ENCODE measurements at regions not wholly inside any gene's neighbourhood (a gene's known extent, or its start where the extent isn't known, plus 50 kb on each side); places are given as distances from the start of the nearest gene placed in this dataset.
A peak's percentile ranks its signal among the peaks of the same experiment; 100 is the strongest.

GRCh38 chr7:35477609-35478008 is 217.3 kb downstream of the HERPUD2 start:
- H3K27me3 ChIP-seq (ENCODE audit: control insufficient read depth in 2 of 2, insufficient read depth in 1 of 2, low read length in 1 of 2) = no peaks in the 10 kb centered on the region
- no peak for DNase-seq (ENCODE audit: low read depth in 6 of 9, low spot score in 9 of 9)
- H3K4me3 ChIP-seq (ENCODE audit: low read length in 2 of 2) = no peak overlapping the region
- H3K4me1 ChIP-seq (ENCODE audit: control insufficient read depth in 2 of 2, insufficient read depth in 2 of 2, low read length in 2 of 2) = no peaks in the 10 kb centered on the region
- H3K36me3 ChIP-seq (ENCODE audit: control insufficient read depth in 2 of 2, insufficient read depth in 2 of 2, low read length in 1 of 2) = no peaks in the 10 kb centered on the region
- no peak overlapping the region for H3K27ac ChIP-seq (ENCODE audit: low read depth in 1 of 2, low read length in 1 of 2)
- no peaks in the 10 kb centered on the region for H3K9me3 ChIP-seq (ENCODE audit: control insufficient read depth in 2 of 2, insufficient read depth in 1 of 2, low read length in 1 of 2)
- WGBS = 69% methylated on average over 6 of the region's 6 CpGs

- Histone ChIP-seq H3K4me3 (ENCODE audit: low read length in 2 of 2) (no peak overlapping the region), H3K4me1 (ENCODE audit: control insufficient read depth in 2 of 2, insufficient read depth in 2 of 2, low read length in 2 of 2) (no peaks in the 10 kb centered on the region), H3K9me3 (ENCODE audit: control insufficient read depth in 2 of 2, insufficient read depth in 1 of 2, low read length in 1 of 2) (no peaks in the 10 kb centered on the region), H3K27ac (ENCODE audit: low read depth in 1 of 2, low read length in 1 of 2) (no peak overlapping the region), H3K27me3 (ENCODE audit: control insufficient read depth in 2 of 2, insufficient read depth in 1 of 2, low read length in 1 of 2) (no peaks in the 10 kb centered on the region), H3K36me3 (ENCODE audit: control insufficient read depth in 2 of 2, insufficient read depth in 2 of 2, low read length in 1 of 2) (no peaks in the 10 kb centered on the region)
- DNase-seq (ENCODE audit: low read depth in 6 of 9, low spot score in 9 of 9) = no peak
- 90% methylated on average over 1 of the region's 1 CpG for WGBS
These were observed 220.2 kb upstream of the TBX20 start for GRCh38 chr7:35474100-35474499.

DNA sequence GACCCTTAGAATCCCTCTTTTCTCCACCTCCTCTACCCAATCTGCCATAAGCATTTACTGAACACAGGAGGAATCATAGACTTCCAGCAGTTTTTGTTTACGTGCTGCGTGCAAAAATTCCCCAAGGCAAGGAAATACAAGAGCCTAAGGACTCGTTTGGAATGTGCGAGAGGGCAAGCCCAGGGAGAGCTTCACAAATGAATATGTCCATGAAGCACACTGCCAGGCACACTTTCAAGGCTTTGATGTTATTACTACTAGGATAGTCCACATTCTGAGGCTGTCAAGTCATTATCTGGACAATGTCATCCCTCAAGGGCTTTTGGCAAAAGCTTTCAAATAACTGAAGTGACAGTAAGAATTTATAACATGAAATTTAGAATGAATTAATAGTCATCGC is 214.7 kb upstream of the TBX20 start:
- DNase-seq (ENCODE audit: low read depth in 6 of 9, low spot score in 9 of 9) = no peak
- Histone ChIP-seq H3K9me3 (ENCODE audit: control insufficient read depth in 2 of 2, insufficient read depth in 1 of 2, low read length in 1 of 2) (no peaks in the 10 kb centered on the region), H3K4me3 (ENCODE audit: low read length in 2 of 2) (no peak overlapping the region), H3K4me1 (ENCODE audit: control insufficient read depth in 2 of 2, insufficient read depth in 2 of 2, low read length in 2 of 2) (no peaks in the 10 kb centered on the region), H3K27me3 (ENCODE audit: control insufficient read depth in 2 of 2, insufficient read depth in 1 of 2, low read length in 1 of 2) (no peaks in the 10 kb centered on the region), H3K27ac (ENCODE audit: low read depth in 1 of 2, low read length in 1 of 2) (no peak overlapping the region), H3K36me3 (ENCODE audit: control insufficient read depth in 2 of 2, insufficient read depth in 2 of 2, low read length in 1 of 2) (no peaks in the 10 kb centered on the region)
- 66% methylated on average over 5 of the region's 5 CpGs for WGBS

GRCh38 chr7:35467456-35467978 is 213.6 kb upstream of the TBX20 start:
- H3K27ac ChIP-seq (ENCODE audit: low read depth in 1 of 2, low read length in 1 of 2) = no peak overlapping the region
- H3K27me3 ChIP-seq (ENCODE audit: control insufficient read depth in 2 of 2, insufficient read depth in 1 of 2, low read length in 1 of 2) = no peaks in the 10 kb centered on the region
- no peaks in the 10 kb centered on the region for H3K4me1 ChIP-seq (ENCODE audit: control insufficient read depth in 2 of 2, insufficient read depth in 2 of 2, low read length in 2 of 2)
- no peaks in the 10 kb centered on the region for H3K36me3 ChIP-seq (ENCODE audit: control insufficient read depth in 2 of 2, insufficient read depth in 2 of 2, low read length in 1 of 2)
- WGBS = 87% methylated on average over 3 of the region's 3 CpGs
- no peaks in the 10 kb centered on the region for H3K9me3 ChIP-seq (ENCODE audit: control insufficient read depth in 2 of 2, insufficient read depth in 1 of 2, low read length in 1 of 2)
- DNase-seq (ENCODE audit: low read depth in 6 of 9, low spot score in 9 of 9) = peak in 1 of 9 donors; percentile 2
- H3K4me3 ChIP-seq (ENCODE audit: low read length in 2 of 2) = no peak overlapping the region

GRCh38 chr7:35465791-35466336 is 212.0 kb upstream of the TBX20 start:
- no peak overlapping the region for H3K4me3 ChIP-seq (ENCODE audit: low read length in 2 of 2)
- H3K4me1 ChIP-seq (ENCODE audit: control insufficient read depth in 2 of 2, insufficient read depth in 2 of 2, low read length in 2 of 2) = no peaks in the 10 kb centered on the region
- H3K27me3 ChIP-seq (ENCODE audit: control insufficient read depth in 2 of 2, insufficient read depth in 1 of 2, low read length in 1 of 2) = no peaks in the 10 kb centered on the region
- no peaks in the 10 kb centered on the region for H3K9me3 ChIP-seq (ENCODE audit: control insufficient read depth in 2 of 2, insufficient read depth in 1 of 2, low read length in 1 of 2)
- WGBS = 85% methylated on average over 18 of the region's 18 CpGs
- no peak for DNase-seq (ENCODE audit: low read depth in 6 of 9, low spot score in 9 of 9)
- no peaks in the 10 kb centered on the region for H3K36me3 ChIP-seq (ENCODE audit: control insufficient read depth in 2 of 2, insufficient read depth in 2 of 2, low read length in 1 of 2)
- H3K27ac ChIP-seq (ENCODE audit: low read depth in 1 of 2, low read length in 1 of 2) = no peak overlapping the region

- no peaks in the 10 kb centered on the region for H3K36me3 ChIP-seq (ENCODE audit: control insufficient read depth in 2 of 2, insufficient read depth in 2 of 2, low read length in 1 of 2)
- H3K4me1 ChIP-seq (ENCODE audit: control insufficient read depth in 2 of 2, insufficient read depth in 2 of 2, low read length in 2 of 2) = no peaks in the 10 kb centered on the region
- H3K27ac ChIP-seq (ENCODE audit: low read depth in 1 of 2, low read length in 1 of 2) = no peak overlapping the region
- no peak overlapping the region for H3K4me3 ChIP-seq (ENCODE audit: low read length in 2 of 2)
- no peak for DNase-seq (ENCODE audit: low read depth in 6 of 9, low spot score in 9 of 9)
- no peaks in the 10 kb centered on the region for H3K9me3 ChIP-seq (ENCODE audit: control insufficient read depth in 2 of 2, insufficient read depth in 1 of 2, low read length in 1 of 2)
- 61% methylated on average over 4 of the region's 4 CpGs for WGBS
- H3K27me3 ChIP-seq (ENCODE audit: control insufficient read depth in 2 of 2, insufficient read depth in 1 of 2, low read length in 1 of 2) = no peaks in the 10 kb centered on the region
These were observed 209.9 kb upstream of the TBX20 start for GRCh38 chr7:35463751-35464150.

- H3K36me3 ChIP-seq (ENCODE audit: control insufficient read depth in 2 of 2, insufficient read depth in 2 of 2, low read length in 1 of 2) = no peaks in the 10 kb centered on the region
- H3K9me3 ChIP-seq (ENCODE audit: control insufficient read depth in 2 of 2, insufficient read depth in 1 of 2, low read length in 1 of 2) = no peaks in the 10 kb centered on the region
- no peaks in the 10 kb centered on the region for H3K4me1 ChIP-seq (ENCODE audit: control insufficient read depth in 2 of 2, insufficient read depth in 2 of 2, low read length in 2 of 2)
- H3K27ac ChIP-seq (ENCODE audit: low read depth in 1 of 2, low read length in 1 of 2) = no peak overlapping the region
- no peaks in the 10 kb centered on the region for H3K27me3 ChIP-seq (ENCODE audit: control insufficient read depth in 2 of 2, insufficient read depth in 1 of 2, low read length in 1 of 2)
- H3K4me3 ChIP-seq (ENCODE audit: low read length in 2 of 2) = no peak overlapping the region
- 77% methylated on average over 3 of the region's 3 CpGs for WGBS
- no peak for DNase-seq (ENCODE audit: low read depth in 6 of 9, low spot score in 9 of 9)
These were observed 209.3 kb upstream of the TBX20 start for GRCh38 chr7:35463176-35463700.

DNA sequence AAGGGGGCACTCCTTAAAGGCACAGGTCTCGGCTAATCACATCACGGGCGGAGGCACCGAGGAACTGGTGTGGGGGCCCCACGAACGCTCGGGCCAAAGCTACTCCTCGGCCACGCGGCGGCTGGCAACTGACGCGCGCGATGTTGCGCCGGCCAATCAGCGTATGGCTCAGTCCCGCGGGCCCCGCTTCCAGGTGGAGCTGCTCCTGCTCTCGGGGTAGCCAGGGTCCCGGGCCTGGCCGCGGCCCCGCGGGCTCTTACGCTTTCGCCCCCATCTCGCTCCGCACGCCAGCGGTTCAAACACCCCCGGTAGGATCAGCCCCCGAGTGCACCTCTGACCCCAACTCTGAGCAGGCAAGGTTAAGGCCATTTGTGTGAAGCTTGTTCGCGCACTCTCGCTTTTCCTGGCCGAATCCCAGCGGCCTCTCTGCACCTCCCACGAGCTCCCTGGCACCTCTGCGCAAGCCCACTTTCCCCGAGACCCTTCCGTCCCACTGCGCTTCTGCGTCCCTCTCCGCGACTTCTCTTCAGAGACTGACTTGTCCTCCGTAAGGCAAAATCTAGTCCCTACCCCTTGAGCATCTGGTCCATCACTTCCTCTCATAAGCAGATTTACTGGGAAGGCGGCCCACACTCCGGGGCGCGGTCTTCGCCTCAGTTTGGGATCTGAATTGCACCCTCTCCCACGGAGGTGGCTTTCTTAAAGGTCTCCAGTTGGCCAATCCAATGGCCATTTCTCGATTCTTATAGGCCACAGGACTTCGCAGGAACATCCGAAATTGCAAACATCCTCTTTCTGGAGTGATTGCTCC is 200.9 kb upstream of the TBX20 start:
- no peaks in the 10 kb centered on the region for H3K4me1 ChIP-seq (ENCODE audit: control insufficient read depth in 2 of 2, insufficient read depth in 2 of 2, low read length in 2 of 2)
- no peak overlapping the region for H3K4me3 ChIP-seq (ENCODE audit: low read length in 2 of 2)
- no peaks in the 10 kb centered on the region for H3K9me3 ChIP-seq (ENCODE audit: control insufficient read depth in 2 of 2, insufficient read depth in 1 of 2, low read length in 1 of 2)
- H3K36me3 ChIP-seq (ENCODE audit: control insufficient read depth in 2 of 2, insufficient read depth in 2 of 2, low read length in 1 of 2) = no peaks in the 10 kb centered on the region
- H3K27ac ChIP-seq (ENCODE audit: low read depth in 1 of 2, low read length in 1 of 2) = no peak overlapping the region
- no peak for DNase-seq (ENCODE audit: low read depth in 6 of 9, low spot score in 9 of 9)
- peaks cover 10 to 33% of the 10 kb centered on the region in 2 donors for H3K27me3 ChIP-seq (ENCODE audit: control insufficient read depth in 2 of 2, insufficient read depth in 1 of 2, low read length in 1 of 2)
- WGBS = 21% methylated on average over 58 of the region's 58 CpGs

GRCh38 chr7:35450456-35451214 is 196.7 kb upstream of the TBX20 start:
- 78% methylated on average over 3 of the region's 3 CpGs for WGBS

More at GRCh38 chr7:35450456-35451214, 196.7 kb upstream of the TBX20 start:
- Histone ChIP-seq H3K9me3 (ENCODE audit: control insufficient read depth in 2 of 2, insufficient read depth in 1 of 2, low read length in 1 of 2) (no peaks in the 10 kb centered on the region), H3K4me3 (ENCODE audit: low read length in 2 of 2) (no peak overlapping the region), H3K4me1 (ENCODE audit: control insufficient read depth in 2 of 2, insufficient read depth in 2 of 2, low read length in 2 of 2) (no peaks in the 10 kb centered on the region), H3K27ac (ENCODE audit: low read depth in 1 of 2, low read length in 1 of 2) (no peak overlapping the region), H3K27me3 (ENCODE audit: control insufficient read depth in 2 of 2, insufficient read depth in 1 of 2, low read length in 1 of 2) (peaks cover 10 to 24% of the 10 kb centered on the region in 2 donors), H3K36me3 (ENCODE audit: control insufficient read depth in 2 of 2, insufficient read depth in 2 of 2, low read length in 1 of 2) (no peaks in the 10 kb centered on the region)
- DNase-seq (ENCODE audit: low read depth in 6 of 9, low spot score in 9 of 9) = no peak

Data from thymus (tissue), 11 donors.